ENCODE measurements at regions not wholly inside any gene's neighbourhood (a gene's known extent, or its start where the extent isn't known, plus 50 kb on each side); places are given as distances from the start of the nearest gene placed in this dataset.

GRCh38 chr6:91094806-91095475 lies 508.1 kb upstream of the MAP3K7 start:
- TF ChIP-seq, protein P1, sequence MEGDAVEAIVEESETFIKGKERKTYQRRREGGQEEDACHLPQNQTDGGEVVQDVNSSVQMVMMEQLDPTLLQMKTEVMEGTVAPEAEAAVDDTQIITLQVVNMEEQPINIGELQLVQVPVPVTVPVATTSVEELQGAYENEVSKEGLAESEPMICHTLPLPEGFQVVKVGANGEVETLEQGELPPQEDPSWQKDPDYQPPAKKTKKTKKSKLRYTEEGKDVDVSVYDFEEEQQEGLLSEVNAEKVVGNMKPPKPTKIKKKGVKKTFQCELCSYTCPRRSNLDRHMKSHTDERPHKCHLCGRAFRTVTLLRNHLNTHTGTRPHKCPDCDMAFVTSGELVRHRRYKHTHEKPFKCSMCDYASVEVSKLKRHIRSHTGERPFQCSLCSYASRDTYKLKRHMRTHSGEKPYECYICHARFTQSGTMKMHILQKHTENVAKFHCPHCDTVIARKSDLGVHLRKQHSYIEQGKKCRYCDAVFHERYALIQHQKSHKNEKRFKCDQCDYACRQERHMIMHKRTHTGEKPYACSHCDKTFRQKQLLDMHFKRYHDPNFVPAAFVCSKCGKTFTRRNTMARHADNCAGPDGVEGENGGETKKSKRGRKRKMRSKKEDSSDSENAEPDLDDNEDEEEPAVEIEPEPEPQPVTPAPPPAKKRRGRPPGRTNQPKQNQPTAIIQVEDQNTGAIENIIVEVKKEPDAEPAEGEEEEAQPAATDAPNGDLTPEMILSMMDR (IDR thresholded peaks at IDR 0.05) = no peak
- no peak for TF ChIP-seq RAD21 (conservative IDR thresholded peaks at IDR 0.05 in 1 of 2, IDR thresholded peaks at IDR 0.05 in 1 of 2)
- TF ChIP-seq POLR2A (IDR thresholded peaks at IDR 0.05; ENCODE audit: low read length) = no peak
- TF ChIP-seq ZC3H11A (IDR thresholded peaks at IDR 0.05) = no peak
